Astrocyte (in vitro differentiated cells and primary cell): ENCODE measurements at regions not wholly inside any gene's neighbourhood (a gene's known extent, or its start where the extent isn't known, plus 50 kb on each side); places are given as distances from the start of the nearest gene placed in this dataset.

Experiments used
- CTCF ChIP-seq: IDR thresholded peaks from 2 replicates; pipeline ENCODE4 v1.5.1; 2011; ENCODE audit warnings: low read depth, mild to moderate bottlenecking, inconsistent platforms, low read length, moderate library complexity; ENCODE audit not compliant: insufficient read depth
- EZH2 ChIP-seq: IDR thresholded peaks from 2 replicates; pipeline ENCODE4 v1.6.1; 2012; ENCODE audit warnings: mild to moderate bottlenecking, low read length, inconsistent platforms; ENCODE audit not compliant: insufficient read depth

GRCh38 chr11:72494109-72494429, 59.7 kb upstream of the CLPB start:
- TF ChIP-seq EZH2 (no peak), CTCF (no peak)
